HEK293 (cell line): ENCODE measurements at regions not wholly inside any gene's neighbourhood (a gene's known extent, or its start where the extent isn't known, plus 50 kb on each side); places are given as distances from the start of the nearest gene placed in this dataset.

ENCODE experiments used
- CTCF ChIA-PET: fragments of 350-600 bp; formaldehyde crosslinking; extraction: SDS; loops from one replicate; lab custom pipeline; 2021; ENCODE audit warnings: antibody characterized with exemption; lab: Yijun Ruan, JAX
- POLR2A ChIA-PET: fragments of 300-600 bp; formaldehyde crosslinking; extraction: SDS; loops from one replicate; lab custom pipeline; 2020; ENCODE audit warnings: antibody characterized with exemption, inconsistent platforms; lab: Yijun Ruan, JAX
- H3K27ac ChIP-seq: fragments of 200-500 bp; sonication (Bioruptor generic); 2 replicates; pipeline ENCODE4 v1.5.1; 2014; ENCODE audit warnings: low read depth, low read length, control low read depth, inconsistent platforms; ENCODE audit errors: extremely low read depth
- H3K36me3 ChIP-seq, 2 experiments: fragments of 200-500 bp in 1 of 2; sonication (Bioruptor generic) in 1 of 2; 1 replicate in 1 of 2; 2 replicates in 1 of 2; pipeline ENCODE4 v1.5.1; 2014 to 2017; ENCODE audit warnings: inconsistent platforms in 2 of 2, low read length in 2 of 2; ENCODE audit not compliant: control insufficient read depth in 2 of 2, insufficient read depth in 1 of 2
- H3K4me1 ChIP-seq: fragments of 200-500 bp; sonication (Bioruptor generic); 2 replicates; pipeline ENCODE4 v1.5.1; 2014; ENCODE audit warnings: mild to moderate bottlenecking, low read length, inconsistent platforms; ENCODE audit not compliant: control insufficient read depth, insufficient read depth
- H3K4me3 ChIP-seq: 2 replicates; pipeline ENCODE4 v1.5.1; 2011; ENCODE audit warnings: low read depth, mild to moderate bottlenecking, control low read depth, low read length, moderate library complexity
- H3K9me3 ChIP-seq: fragments of 200-500 bp; sonication (Bioruptor generic); 2 replicates; pipeline ENCODE4 v1.5.1; 2014; ENCODE audit warnings: low read depth, low read length, inconsistent platforms; ENCODE audit not compliant: control insufficient read depth, insufficient read depth
- INSM2 ChIP-seq: fragments of 450-650 bp; formaldehyde crosslinking; IDR thresholded peaks from 2 replicates; pipeline ENCODE4 v1.5.1; 2016; ENCODE audit warnings: missing biosample characterization, missing genetic modification characterization
- PRDM4 ChIP-seq: fragments of 450-650 bp; formaldehyde crosslinking; IDR thresholded peaks from 2 replicates; pipeline ENCODE4 v1.5.1; 2017; ENCODE audit warnings: missing biosample characterization, missing genetic modification characterization
- SALL2 ChIP-seq: fragments of 450-650 bp; formaldehyde crosslinking; IDR thresholded peaks from 2 replicates; pipeline ENCODE4 v1.5.0; 2017; ENCODE audit warnings: missing biosample characterization, mild to moderate bottlenecking, missing genetic modification characterization, borderline replicate concordance
- WT1 ChIP-seq: fragments of 450-650 bp; formaldehyde crosslinking; IDR thresholded peaks from 2 replicates; pipeline ENCODE4 v1.5.1; 2016; ENCODE audit warnings: missing biosample characterization, missing genetic modification characterization
- ZNF239 ChIP-seq: fragments of 450-650 bp; formaldehyde crosslinking; IDR thresholded peaks from 2 replicates; pipeline ENCODE4 v1.5.1; 2016; ENCODE audit warnings: missing biosample characterization, missing genetic modification characterization
- ZNF324 ChIP-seq: fragments of 450-650 bp; formaldehyde crosslinking; IDR thresholded peaks from 2 replicates; pipeline ENCODE4 v1.5.1; 2016; ENCODE audit warnings: missing biosample characterization, missing genetic modification characterization
- ZNF501 ChIP-seq: fragments of 450-650 bp; formaldehyde crosslinking; IDR thresholded peaks from 2 replicates; pipeline ENCODE4 v1.5.1; 2016; ENCODE audit warnings: missing biosample characterization, missing genetic modification characterization
- ZNF555 ChIP-seq: fragments of 450-650 bp; formaldehyde crosslinking; conservative IDR thresholded peaks from 2 replicates; pipeline ENCODE4 v1.5.1; 2017; ENCODE audit warnings: missing biosample characterization, mild to moderate bottlenecking, missing genetic modification characterization, inconsistent platforms
- ZNF664 ChIP-seq: fragments of 450-650 bp; formaldehyde crosslinking; IDR thresholded peaks from 2 replicates; pipeline ENCODE4 v1.5.1; 2016; ENCODE audit warnings: missing biosample characterization, missing genetic modification characterization
- ZNF791 ChIP-seq: fragments of 450-650 bp; formaldehyde crosslinking; IDR thresholded peaks from 2 replicates; pipeline ENCODE4 v1.5.1; 2016; ENCODE audit warnings: missing biosample characterization, missing genetic modification characterization
- ZSCAN30 ChIP-seq: fragments of 450-650 bp; IDR thresholded peaks from 2 replicates; pipeline ENCODE4 v1.5.1; 2018; ENCODE audit warnings: missing biosample characterization, mild to moderate bottlenecking, missing genetic modification characterization, moderate library complexity

GRCh38 chr7:25282194-25282593 lies 53.9 kb upstream of the NPVF start:
- Histone ChIP-seq H3K36me3 (no peaks in the 10 kb centered on the region), H3K4me1 (no peaks in the 10 kb centered on the region), H3K9me3 (no peaks in the 10 kb centered on the region), H3K27ac (no peak overlapping the region), H3K4me3 (no peak overlapping the region)
- CTCF ChIA-PET, result interaction anchor here (0.7 to 1.4 kb wide), 2 partner anchors 22 to 277 kb away, joined by 4 read pairs; no protein-coding TSS in a partner anchor
- POLR2A ChIA-PET, result no interaction called here
- TF ChIP-seq ZNF324 (no peak), ZSCAN30 (tag by site-specific recombination) (no peak)

- CTCF ChIA-PET, result interaction anchor here (0.7 to 0.9 kb wide), 2 partner anchors 75 to 279 kb away, joined by 3 read pairs; no protein-coding TSS in a partner anchor
These were observed 58.5 kb upstream of the NPVF start for GRCh38 chr7:25286756-25287155.

GRCh38 chr7:25287291-25287690 lies 59.0 kb upstream of the NPVF start:
- Histone ChIP-seq H3K4me1 (no peaks in the 10 kb centered on the region), H3K27ac (no peak overlapping the region), H3K9me3 (no peaks in the 10 kb centered on the region), H3K4me3 (no peak overlapping the region), H3K36me3 (no peaks in the 10 kb centered on the region)
- TF ChIP-seq PRDM4 (tag by site-specific recombination), result no peak
- TF ChIP-seq WT1, result no peak
- TF ChIP-seq ZNF791 (tag by site-specific recombination), result no peak
- TF ChIP-seq INSM2 (tag by site-specific recombination), result no peak
- TF ChIP-seq ZNF239 (tag by site-specific recombination), result no peak
- no peak for TF ChIP-seq ZNF501
- ChIA-PET CTCF (no interaction called here), POLR2A (no interaction called here)

More at GRCh38 chr7:25286756-25287155, 58.5 kb upstream of the NPVF start:
- Histone ChIP-seq H3K4me1 (no peaks in the 10 kb centered on the region), H3K36me3 (no peaks in the 10 kb centered on the region), H3K9me3 (no peaks in the 10 kb centered on the region), H3K4me3 (no peak overlapping the region), H3K27ac (no peak overlapping the region)
- POLR2A ChIA-PET, result interaction anchor here (0.6 kb wide), 1 partner anchor 18 kb away, joined by 3 read pairs; no protein-coding TSS in a partner anchor
- TF ChIP-seq SALL2 (tag by site-specific recombination) (no peak), ZNF555 (no peak)

- POLR2A ChIA-PET, result no interaction called here
- Histone ChIP-seq H3K4me3 (no peak overlapping the region), H3K9me3 (no peaks in the 10 kb centered on the region), H3K4me1 (no peaks in the 10 kb centered on the region), H3K36me3 (no peaks in the 10 kb centered on the region), H3K27ac (no peak overlapping the region)
- TF ChIP-seq ZNF664 (tag by site-specific recombination), result no peak
- CTCF ChIA-PET, result interaction anchor here (1.0 kb wide), 1 partner anchor 72 kb away, joined by 7 read pairs; no protein-coding TSS in a partner anchor
These were observed 60.4 kb upstream of the NPVF start for GRCh38 chr7:25288556-25289307.
